A549 (cell line): ENCODE measurements at regions not wholly inside any gene's neighbourhood (a gene's known extent, or its start where the extent isn't known, plus 50 kb on each side); places are given as distances from the start of the nearest gene placed in this dataset.

ENCODE experiments used
- CEBPB ChIP-seq, 2 experiments: fragments of >200 bp in 1 of 2; sonication (Bioruptor Twin) in 1 of 2; formaldehyde crosslinking in 1 of 2; IDR thresholded peaks; 2 replicates each; pipeline ENCODE4 v1.6.1; 2012 to 2016
- GATA3 ChIP-seq: IDR thresholded peaks from 2 replicates; pipeline ENCODE4 v1.6.1; 2012; ENCODE audit warnings: borderline replicate concordance
- JUNB ChIP-seq: fragments of >200 bp; sonication (Bioruptor Twin); formaldehyde crosslinking; IDR thresholded peaks from 2 replicates; pipeline ENCODE4 v1.6.1; 2016
- POLR2A ChIP-seq: IDR thresholded peaks from 2 replicates; pipeline ENCODE4 v1.6.1; 2012; ENCODE audit warnings: mild to moderate bottlenecking, low read length

GRCh38 chr6:126820634-126821033 is 297.8 kb upstream of the RSPO3 start:
- no peak for TF ChIP-seq JUNB
- no peak for TF ChIP-seq POLR2A
- no peak for TF ChIP-seq CEBPB (IDR thresholded peaks at IDR 0.05)
- no peak for TF ChIP-seq GATA3
